Activated CD4-positive, alpha-beta memory T cell treated with anti-CD3 and anti-CD28 coated beads, Interleukin-2, amount 10 ng/mL, durations not matched to agents 7 days and 5 days (primary cell): ENCODE measurements at regions not wholly inside any gene's neighbourhood (a gene's known extent, or its start where the extent isn't known, plus 50 kb on each side); places are given as distances from the start of the nearest gene placed in this dataset.

ENCODE experiments used
- CTCF ChIA-PET: fragments of 350-600 bp; sonication (Branson Sonifier 250); formaldehyde crosslinking; loops from one replicate; lab custom pipeline; 2021; ENCODE audit warnings: antibody characterized with exemption, inconsistent platforms; lab: Charles Lee
- POLR2A ChIA-PET: fragments of 350-600 bp; sonication (Branson Sonifier 250); formaldehyde crosslinking; loops from one replicate; lab custom pipeline; 2021; ENCODE audit warnings: antibody characterized with exemption; lab: Charles Lee
- DNase-seq: peaks from one replicate; pipeline ENCODE4 v3.0.0-alpha.2; 2020
- H3K27ac Mint-ChIP-seq: one replicate; pipeline ENCODE4 v1.8.0; 2021; ENCODE audit warnings: mild to moderate bottlenecking, mixed read lengths
- H3K27me3 Mint-ChIP-seq: one replicate; pipeline ENCODE4 v1.8.0; 2021; ENCODE audit warnings: mixed read lengths
- H3K36me3 Mint-ChIP-seq: one replicate; pipeline ENCODE4 v1.8.0; 2021; ENCODE audit warnings: low read depth, mixed read lengths
- H3K4me1 Mint-ChIP-seq: one replicate; pipeline ENCODE4 v1.8.0; 2021; ENCODE audit warnings: mixed read lengths
- H3K4me3 Mint-ChIP-seq: one replicate; pipeline ENCODE4 v1.8.0; 2021; ENCODE audit warnings: mild to moderate bottlenecking, mixed read lengths
- H3K9me3 Mint-ChIP-seq: one replicate; pipeline ENCODE4 v1.8.0; 2021; ENCODE audit warnings: mixed read lengths

DNA sequence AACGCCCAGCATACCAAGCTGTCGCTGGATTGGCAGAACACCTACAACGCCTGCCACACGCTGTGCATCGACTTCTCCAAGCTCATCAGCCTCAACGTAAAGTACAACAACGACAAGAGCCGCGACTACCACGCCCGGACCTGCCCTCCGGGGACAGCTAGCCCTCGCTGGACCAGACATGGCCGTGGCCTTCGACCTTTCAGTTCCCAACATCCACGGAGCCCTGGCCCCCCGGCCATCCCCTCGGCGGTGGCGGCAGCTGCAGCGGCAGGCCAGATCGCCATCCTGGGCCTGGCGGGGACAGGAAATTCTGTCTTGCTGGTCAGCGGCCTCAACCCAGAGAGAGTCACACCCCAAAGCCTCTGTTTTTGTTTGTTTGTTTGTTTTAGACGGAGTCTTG is 132.6 kb upstream of the FUT8 start:
- Mint-ChIP-seq H3K27ac (no peak overlapping the region), H3K27me3 (no peaks in the 10 kb centered on the region), H3K4me1 (peaks cover 27% of the 10 kb centered on the region), H3K36me3 (no peaks in the 10 kb centered on the region), H3K9me3 (no peaks in the 10 kb centered on the region), H3K4me3 (no peak overlapping the region)
- CTCF ChIA-PET, result no interaction called here
- no peak for DNase-seq
- POLR2A ChIA-PET, result no interaction called here

DNA sequence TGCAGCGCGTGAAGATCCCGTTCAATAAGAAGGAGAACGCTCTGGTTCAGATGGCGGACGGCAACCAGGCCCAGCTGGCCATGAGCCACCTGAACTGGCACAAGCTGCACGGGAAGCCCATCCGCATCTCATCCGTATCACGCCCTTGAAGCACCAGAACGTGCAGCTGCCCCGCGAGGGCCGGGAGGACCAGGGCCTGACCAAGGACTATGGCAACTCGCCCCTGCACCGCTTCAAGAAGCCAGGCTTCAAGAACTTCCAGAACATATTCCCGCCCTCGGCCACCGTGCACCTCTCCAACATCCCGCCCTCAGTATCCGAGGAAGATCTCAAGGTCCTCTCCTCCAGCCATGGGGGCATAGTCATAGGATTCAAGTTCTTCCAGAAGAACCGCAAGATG is 131.9 kb upstream of the FUT8 start:
- H3K9me3 Mint-ChIP-seq, result no peaks in the 10 kb centered on the region
- DNase-seq, result no peak
- H3K36me3 Mint-ChIP-seq, result no peaks in the 10 kb centered on the region
- no peak overlapping the region for H3K27ac Mint-ChIP-seq
- ChIA-PET CTCF (no interaction called here), POLR2A (no interaction called here)
- no peaks in the 10 kb centered on the region for H3K27me3 Mint-ChIP-seq
- H3K4me3 Mint-ChIP-seq, result no peak overlapping the region
- peaks cover 27% of the 10 kb centered on the region for H3K4me1 Mint-ChIP-seq

DNA sequence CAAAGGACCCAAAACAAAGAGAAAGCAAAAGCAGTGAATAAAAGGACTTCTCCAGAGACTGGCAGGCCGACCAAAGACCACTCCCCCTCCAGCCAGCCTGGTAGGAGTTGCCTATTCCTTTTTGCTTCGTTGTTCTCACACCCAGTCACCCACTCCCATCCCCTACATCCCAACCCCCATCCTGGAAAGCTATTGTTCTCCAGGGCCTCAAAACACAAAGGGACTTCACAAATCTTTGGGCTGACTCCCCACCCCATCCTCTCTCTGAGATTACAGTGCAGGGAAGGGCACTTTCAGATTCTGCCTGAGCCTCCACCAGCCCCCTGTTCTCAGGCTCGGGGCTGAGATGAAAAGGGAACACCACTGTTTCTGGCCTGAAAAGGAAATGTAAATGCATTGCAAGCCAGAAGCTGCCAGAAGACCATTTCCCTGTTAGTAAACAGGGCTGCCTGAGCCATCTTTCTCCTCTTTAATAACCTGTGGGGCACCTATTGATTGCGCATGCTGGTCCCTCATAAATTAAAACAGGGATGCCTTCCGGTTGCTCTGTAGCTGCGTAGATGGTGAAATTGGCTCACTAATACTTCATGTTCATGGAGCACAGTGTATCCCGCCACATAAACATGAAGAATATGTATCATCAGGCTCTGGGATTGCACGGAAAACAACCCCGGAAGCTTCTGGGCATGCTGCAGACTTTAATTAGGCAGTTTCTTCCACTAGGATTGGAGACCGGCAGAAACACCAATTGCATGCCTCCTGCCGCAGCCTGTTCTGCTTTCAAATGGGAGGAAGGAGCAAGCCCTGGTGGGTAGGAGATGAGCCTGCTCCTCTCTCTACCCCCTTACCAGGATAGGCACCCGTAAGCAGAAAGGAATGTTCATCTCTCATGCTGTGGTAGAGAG is 130.3 kb upstream of the FUT8 start:
- POLR2A ChIA-PET, result interaction anchor here (0.5 to 2.4 kb wide), 11 partner anchors 9 to 788 kb away, joined by 3 to 34 read pairs (median 4); partner anchors contain the start of gene FUT8
- CTCF ChIA-PET, result interaction anchor here (1.6 to 2.3 kb wide), 3 partner anchors 56 to 542 kb away, joined by 3 to 9 read pairs (median 5); partner anchors contain the start of gene FUT8
- DNase-seq, result peak; percentile 46
- Mint-ChIP-seq H3K4me3 (peak overlapping the region; percentile 60), H3K36me3 (no peaks in the 10 kb centered on the region), H3K4me1 (peaks cover 37% of the 10 kb centered on the region), H3K27ac (peak overlapping the region; percentile 84), H3K9me3 (no peaks in the 10 kb centered on the region), H3K27me3 (no peaks in the 10 kb centered on the region)

DNA sequence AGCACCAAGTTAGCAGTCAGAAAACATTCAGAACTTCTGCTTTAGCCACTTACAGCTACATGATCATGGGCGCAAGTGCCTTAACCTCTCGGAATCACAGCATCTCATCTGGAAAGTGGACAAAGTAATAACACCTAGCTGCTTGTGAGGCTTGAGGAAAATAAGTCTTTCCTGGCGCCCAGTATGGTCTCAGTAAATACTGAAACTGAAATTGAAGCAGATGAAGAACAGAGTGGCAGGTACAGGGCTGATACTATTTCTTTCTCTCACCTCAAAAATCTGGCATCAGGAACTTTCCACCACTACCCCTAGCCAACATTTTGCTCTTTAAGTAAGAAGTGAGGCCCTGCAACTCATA is 129.7 kb upstream of the FUT8 start:
- no peaks in the 10 kb centered on the region for H3K9me3 Mint-ChIP-seq
- DNase-seq, result no peak
- POLR2A ChIA-PET, result interaction anchor here (0.5 to 2.4 kb wide), 11 partner anchors 9 to 788 kb away, joined by 3 to 34 read pairs (median 4); partner anchors contain the start of gene FUT8
- peak overlapping the region; percentile 60 for H3K4me3 Mint-ChIP-seq
- CTCF ChIA-PET, result interaction anchor here (1.6 to 2.3 kb wide), 3 partner anchors 57 to 542 kb away, joined by 3 to 9 read pairs (median 5); partner anchors contain the start of gene FUT8
- no peaks in the 10 kb centered on the region for H3K27me3 Mint-ChIP-seq
- H3K4me1 Mint-ChIP-seq, result peaks cover 44% of the 10 kb centered on the region
- no peaks in the 10 kb centered on the region for H3K36me3 Mint-ChIP-seq
- peak overlapping the region; percentile 84 for H3K27ac Mint-ChIP-seq

DNA sequence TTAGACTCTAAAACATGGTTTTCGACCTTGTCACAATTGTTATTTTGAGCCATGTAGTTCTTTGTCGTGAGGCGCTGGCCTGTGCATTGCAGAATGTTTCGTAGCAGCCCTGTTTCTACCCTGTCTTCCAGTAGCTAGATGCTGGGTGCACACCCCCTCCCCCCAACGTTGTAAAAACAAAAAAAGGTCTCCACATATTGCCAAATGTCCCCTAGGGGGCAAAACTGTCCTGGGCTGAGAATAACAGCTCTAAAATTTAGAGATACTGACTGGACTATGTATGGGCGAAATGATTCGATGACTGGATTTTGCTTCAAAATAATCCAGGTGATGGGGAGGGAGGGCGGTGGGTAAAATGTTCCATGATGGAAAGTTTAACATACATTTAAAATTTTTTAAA is 126.1 kb upstream of the FUT8 start:
- H3K4me3 Mint-ChIP-seq, result no peak overlapping the region
- no peak overlapping the region for H3K27ac Mint-ChIP-seq
- no peaks in the 10 kb centered on the region for H3K27me3 Mint-ChIP-seq
- H3K4me1 Mint-ChIP-seq, result peaks cover 72% of the 10 kb centered on the region
- DNase-seq, result no peak
- CTCF ChIA-PET, result interaction anchor here (0.6 to 4.3 kb wide), 9 partner anchors 12 to 538 kb away, joined by 3 to 35 read pairs (median 7); partner anchors contain the start of gene FUT8
- peaks cover 4% of the 10 kb centered on the region for H3K9me3 Mint-ChIP-seq
- POLR2A ChIA-PET, result interaction anchor here (0.6 to 3.7 kb wide), 8 partner anchors 11 to 561 kb away, joined by 3 to 35 read pairs (median 4); partner anchors contain the start of gene FUT8
- peaks cover 12% of the 10 kb centered on the region for H3K36me3 Mint-ChIP-seq

DNA sequence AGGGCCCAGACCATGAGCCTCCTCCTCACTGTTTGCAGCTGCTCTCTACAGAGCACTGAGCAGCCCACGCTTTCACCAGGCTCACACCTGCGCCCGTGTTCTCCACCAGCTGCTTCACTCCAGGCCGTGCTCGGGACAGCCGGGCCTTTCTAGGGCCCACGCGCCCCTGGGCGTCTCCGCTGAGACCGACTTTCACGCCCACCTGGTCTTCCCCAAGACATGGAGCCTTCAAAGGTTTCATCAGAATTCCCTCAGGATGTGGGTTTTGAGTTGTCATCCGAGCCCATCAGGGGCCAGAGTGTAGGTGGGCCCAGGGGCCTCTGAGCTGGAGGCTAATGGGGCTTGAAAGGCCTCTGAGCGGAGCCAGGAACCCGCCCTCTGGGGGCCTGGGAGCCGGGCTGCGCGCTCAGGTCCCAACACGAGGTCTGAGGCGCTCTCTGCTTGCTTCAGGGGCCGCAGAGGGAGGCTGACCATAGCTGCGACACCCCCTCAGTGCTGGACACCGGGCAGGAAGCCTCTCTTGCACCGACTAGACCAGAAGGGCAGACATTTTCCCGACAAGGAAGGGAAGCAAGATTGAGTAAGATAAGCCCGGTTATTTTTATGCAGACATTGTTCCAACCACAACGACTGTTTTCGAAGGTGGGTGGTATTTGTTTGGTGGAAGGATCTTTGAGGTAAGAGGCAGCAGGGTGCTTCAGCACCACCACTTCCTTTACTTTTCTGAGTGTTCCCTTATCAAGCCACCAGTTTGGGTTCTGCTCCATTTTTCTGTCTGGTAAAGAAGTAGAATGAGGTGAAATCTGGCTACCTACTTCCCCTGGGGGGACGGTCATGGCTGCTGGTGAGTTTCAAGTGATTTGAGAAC is 125.0 kb upstream of the FUT8 start:
- DNase-seq, result peak; percentile 63
- CTCF ChIA-PET, result interaction anchor here (1.0 to 4.3 kb wide), 8 partner anchors 13 to 537 kb away, joined by 3 to 35 read pairs (median 7); partner anchors contain the start of gene FUT8
- Mint-ChIP-seq H3K4me1 (peaks cover 71% of the 10 kb centered on the region), H3K36me3 (peaks cover 16% of the 10 kb centered on the region), H3K27me3 (no peaks in the 10 kb centered on the region), H3K4me3 (peak overlapping the region; percentile 73), H3K9me3 (peaks cover 4% of the 10 kb centered on the region), H3K27ac (peak overlapping the region; percentile 94)
- POLR2A ChIA-PET, result interaction anchor here (0.6 to 3.7 kb wide), 14 partner anchors 10 to 673 kb away, joined by 3 to 35 read pairs (median 4); partner anchors contain the start of gene FUT8

DNA sequence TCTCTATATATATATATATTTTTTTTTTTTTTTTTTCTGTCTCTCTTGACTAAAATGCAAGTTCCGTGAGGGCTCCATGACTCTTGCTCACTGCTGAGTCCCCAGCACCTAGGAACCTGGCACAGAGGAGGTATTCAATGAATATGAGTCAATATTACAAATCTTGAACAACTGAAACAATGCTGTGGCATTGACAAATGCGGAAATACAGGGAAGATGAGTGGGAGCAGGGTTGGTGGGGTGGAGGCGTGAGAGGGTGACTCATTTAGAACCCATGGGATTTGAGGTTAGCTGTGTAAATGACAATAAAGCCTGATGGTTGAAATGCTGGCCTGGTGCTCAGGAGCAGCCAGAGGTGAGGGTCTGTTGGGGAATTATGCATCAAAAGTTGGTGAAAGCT is 121.7 kb upstream of the FUT8 start:
- ChIA-PET POLR2A (interaction anchor here (1.6 to 1.7 kb wide), 2 partner anchors 8 to 13 kb away, joined by 9 to 12 read pairs; no protein-coding TSS in a partner anchor), CTCF (interaction anchor here (0.6 kb wide), 1 partner anchor 901 kb away, joined by 3 read pairs; no protein-coding TSS in a partner anchor)
- H3K27me3 Mint-ChIP-seq, result no peaks in the 10 kb centered on the region
- H3K36me3 Mint-ChIP-seq, result peaks cover 18% of the 10 kb centered on the region
- peaks cover 59% of the 10 kb centered on the region for H3K4me1 Mint-ChIP-seq
- peaks cover 4% of the 10 kb centered on the region for H3K9me3 Mint-ChIP-seq
- no peak for DNase-seq
- peak overlapping the region; percentile 58 for H3K27ac Mint-ChIP-seq
- no peak overlapping the region for H3K4me3 Mint-ChIP-seq

DNA sequence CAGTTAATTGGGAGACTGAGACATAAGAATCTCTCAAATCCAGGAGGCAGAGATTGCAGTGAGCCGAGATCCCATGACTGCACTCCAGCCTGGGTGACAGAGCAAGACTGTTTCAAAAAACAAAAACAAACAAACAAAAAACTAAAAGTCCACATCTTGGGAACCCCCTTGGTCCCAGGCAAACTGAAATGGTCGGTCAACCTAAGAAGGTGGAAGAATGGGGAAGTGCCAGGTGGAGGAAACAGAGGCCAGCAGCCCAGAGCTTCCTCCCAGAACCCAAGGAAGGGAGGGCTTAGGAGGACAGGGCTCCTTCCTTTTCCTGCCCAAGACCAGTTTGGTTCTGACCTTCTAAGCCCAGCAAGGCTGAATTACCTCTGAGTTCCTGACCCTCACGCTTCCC is 121.0 kb upstream of the FUT8 start:
- Mint-ChIP-seq H3K4me3 (no peak overlapping the region), H3K36me3 (peaks cover 19% of the 10 kb centered on the region), H3K27me3 (no peaks in the 10 kb centered on the region), H3K27ac (peak overlapping the region; percentile 73), H3K4me1 (peaks cover 56% of the 10 kb centered on the region), H3K9me3 (peaks cover 4% of the 10 kb centered on the region)
- no peak for DNase-seq
- ChIA-PET CTCF (interaction anchor here (0.8 kb wide), 1 partner anchor 120 kb away, joined by 3 read pairs; no protein-coding TSS in a partner anchor), POLR2A (interaction anchor here (0.9 to 1.7 kb wide), 5 partner anchors 9 to 121 kb away, joined by 3 to 12 read pairs (median 6); partner anchors contain the start of gene FUT8)

DNA sequence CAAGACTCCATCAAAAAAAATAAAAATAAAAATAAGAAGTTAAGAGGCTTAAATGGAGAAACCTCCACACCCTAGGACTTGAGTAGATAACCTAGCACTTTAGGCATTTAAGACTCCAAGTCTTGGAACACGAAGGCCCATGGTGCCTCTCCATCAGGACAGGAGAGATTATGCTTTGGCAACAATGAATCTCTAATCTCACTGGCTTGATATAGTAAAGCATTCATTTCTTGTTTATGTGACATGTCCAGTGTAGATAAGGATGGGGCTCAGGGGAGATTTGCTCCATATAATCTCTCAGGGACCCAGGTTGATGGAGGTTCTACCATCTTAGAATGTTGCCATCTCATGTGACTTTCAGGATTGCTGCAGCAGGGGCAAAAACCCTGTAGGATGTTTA is 117.7 kb upstream of the FUT8 start:
- Mint-ChIP-seq H3K4me1 (peaks cover 29% of the 10 kb centered on the region), H3K4me3 (no peak overlapping the region), H3K27ac (no peak overlapping the region), H3K36me3 (peaks cover 12% of the 10 kb centered on the region), H3K9me3 (peaks cover 4% of the 10 kb centered on the region), H3K27me3 (no peaks in the 10 kb centered on the region)
- ChIA-PET CTCF (no interaction called here), POLR2A (interaction anchor here (1.4 to 2.3 kb wide), 3 partner anchors 27 to 194 kb away, joined by 3 to 6 read pairs (median 4); partner anchors contain the start of gene FUT8)
- DNase-seq, result no peak

DNA sequence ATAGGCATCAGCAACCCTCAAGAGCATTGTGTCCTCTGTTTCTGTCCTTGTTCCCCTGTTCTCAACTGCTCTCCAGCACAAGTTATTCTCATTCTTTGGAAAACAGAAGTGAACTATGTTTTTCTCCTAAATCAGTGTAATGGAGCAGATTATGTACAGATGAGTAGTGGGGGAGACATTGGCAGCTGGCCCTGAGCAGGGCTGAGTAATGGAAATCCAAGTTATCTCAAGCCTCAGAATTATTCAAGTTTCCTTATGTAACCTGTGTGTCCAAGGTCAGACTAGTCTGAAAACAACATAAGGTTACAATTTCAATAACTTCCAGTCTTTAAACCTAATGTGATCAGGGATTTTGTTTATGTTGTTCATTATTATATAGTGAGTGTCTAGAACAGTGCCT is 116.1 kb upstream of the FUT8 start:
- ChIA-PET CTCF (no interaction called here), POLR2A (interaction anchor here (2.3 kb wide), 1 partner anchor 115 kb away, joined by 6 read pairs; the partner anchor contains the start of gene FUT8)
- no peak overlapping the region for H3K27ac Mint-ChIP-seq
- no peaks in the 10 kb centered on the region for H3K9me3 Mint-ChIP-seq
- no peak for DNase-seq
- peaks cover 23% of the 10 kb centered on the region for H3K4me1 Mint-ChIP-seq
- H3K4me3 Mint-ChIP-seq, result no peak overlapping the region
- no peaks in the 10 kb centered on the region for H3K27me3 Mint-ChIP-seq
- peaks cover 7% of the 10 kb centered on the region for H3K36me3 Mint-ChIP-seq

DNA sequence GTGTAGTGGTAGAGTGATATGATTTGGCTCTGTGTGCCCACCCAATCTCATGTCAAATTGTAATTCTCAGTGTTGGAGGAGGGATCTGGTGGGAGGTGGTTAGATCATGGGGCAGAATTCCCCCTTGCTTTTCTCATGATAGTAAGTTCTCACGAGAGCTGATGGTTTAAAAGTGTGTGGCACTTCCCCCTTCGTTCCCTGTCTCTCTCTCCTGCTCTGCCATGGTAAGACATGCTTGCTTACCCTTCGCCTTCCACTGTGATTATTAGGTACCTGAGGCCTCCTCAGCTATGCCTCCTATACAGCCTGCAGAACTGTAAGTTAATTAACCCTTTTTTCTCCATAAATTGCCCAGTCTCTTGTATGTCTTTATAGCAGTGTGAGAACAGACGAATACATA is 115.7 kb upstream of the FUT8 start:
- ChIA-PET CTCF (no interaction called here), POLR2A (interaction anchor here (2.3 kb wide), 1 partner anchor 115 kb away, joined by 6 read pairs; the partner anchor contains the start of gene FUT8)
- peaks cover 20% of the 10 kb centered on the region for H3K4me1 Mint-ChIP-seq
- H3K9me3 Mint-ChIP-seq, result no peaks in the 10 kb centered on the region
- no peak for DNase-seq
- peaks cover 5% of the 10 kb centered on the region for H3K36me3 Mint-ChIP-seq
- no peaks in the 10 kb centered on the region for H3K27me3 Mint-ChIP-seq
- no peak overlapping the region for H3K27ac Mint-ChIP-seq
- H3K4me3 Mint-ChIP-seq, result no peak overlapping the region

DNA sequence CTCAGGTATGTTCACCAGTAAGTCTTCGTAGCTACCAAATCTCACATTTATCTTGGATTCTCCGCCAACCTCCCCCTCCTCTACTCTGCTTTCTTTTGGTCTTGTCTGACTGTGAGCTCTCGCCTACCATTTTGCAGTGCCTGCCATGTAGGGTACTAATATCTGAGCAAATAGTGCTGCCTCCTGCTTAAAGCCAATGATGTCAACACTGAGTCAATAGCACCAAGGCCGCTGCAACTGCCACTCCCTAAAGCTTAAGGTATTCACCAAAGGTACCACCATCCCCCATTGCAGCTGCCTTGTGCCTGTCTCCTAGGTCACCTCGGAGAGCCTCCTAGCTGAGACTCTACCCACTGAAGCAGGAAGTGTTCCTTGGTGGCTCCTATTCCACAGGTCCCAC is 114.8 kb upstream of the FUT8 start:
- CTCF ChIA-PET, result no interaction called here
- POLR2A ChIA-PET, result interaction anchor here (1.3 kb wide), 1 partner anchor 11 kb away, joined by 3 read pairs; no protein-coding TSS in a partner anchor

More for the DNA sequence above, 114.8 kb upstream of the FUT8 start:
- Mint-ChIP-seq H3K27ac (no peak overlapping the region), H3K4me3 (no peak overlapping the region), H3K27me3 (no peaks in the 10 kb centered on the region), H3K4me1 (peaks cover 23% of the 10 kb centered on the region), H3K36me3 (peaks cover 3% of the 10 kb centered on the region), H3K9me3 (no peaks in the 10 kb centered on the region)
- no peak for DNase-seq
